GM03348 (cell line): ENCODE measurements at regions not wholly inside any gene's neighbourhood (a gene's known extent, or its start where the extent isn't known, plus 50 kb on each side); places are given as distances from the start of the nearest gene placed in this dataset.

Experiments
- DNase-seq: peaks from one replicate; pipeline ENCODE4 v3.0.0; 2012; ENCODE audit warnings: low spot score

GRCh38 chr12:116483959-116484750 lies 75.0 kb upstream of the MAP1LC3B2 start:
- DNase-seq, result no peak

- DNase-seq, result no peak
These were observed 74.4 kb upstream of the MAP1LC3B2 start for GRCh38 chr12:116484807-116485206.

- no peak for DNase-seq
These were observed 70.1 kb upstream of the MAP1LC3B2 start for GRCh38 chr12:116489116-116489515.

- no peak for DNase-seq
These were observed 68.7 kb upstream of the MAP1LC3B2 start for GRCh38 chr12:116490471-116490870.

- DNase-seq, result peak; percentile 29
These were observed 66.4 kb upstream of the MAP1LC3B2 start for GRCh38 chr12:116492703-116493324.

GRCh38 chr12:116495260-116495659 lies 63.9 kb upstream of the MAP1LC3B2 start:
- DNase-seq, result peak; percentile 55

GRCh38 chr12:116497051-116497591 lies 62.1 kb upstream of the MAP1LC3B2 start:
- no peak for DNase-seq

GRCh38 chr12:116498471-116498870 lies 60.7 kb upstream of the MAP1LC3B2 start:
- DNase-seq, result peak; percentile 74

- no peak for DNase-seq
These were observed 56.9 kb upstream of the MAP1LC3B2 start for GRCh38 chr12:116502141-116502725.

- DNase-seq, result no peak
These were observed 56.1 kb upstream of the MAP1LC3B2 start for GRCh38 chr12:116502989-116503496.

- no peak for DNase-seq
These were observed 54.7 kb upstream of the MAP1LC3B2 start for GRCh38 chr12:116504438-116504837.

- DNase-seq, result no peak
These were observed 52.5 kb upstream of the MAP1LC3B2 start for GRCh38 chr12:116506697-116507064.

- DNase-seq, result peak; percentile 56
These were observed 50.7 kb upstream of the MAP1LC3B2 start for GRCh38 chr12:116508145-116509121.
